CD4-positive, alpha-beta T cell (primary cell): ENCODE measurements at regions not wholly inside any gene's neighbourhood (a gene's known extent, or its start where the extent isn't known, plus 50 kb on each side); places are given as distances from the start of the nearest gene placed in this dataset.
"Not testable (repeated sequence)": the region's sequence is repeated elsewhere in the genome, so short reads cannot be mapped to it uniquely, and the experiment has no call there.

Experiments used
- ATAC-seq: fragments of 200-7000 bp; cut with Tn5 transposase; one replicate; pipeline ENCODE4 v1.10.0; 2022; ENCODE audit warnings: mild to moderate bottlenecking; ENCODE audit not compliant: poor library complexity
- CTCF ChIA-PET: fragments of 350-600 bp; sonication (Branson Sonifier 250); formaldehyde crosslinking; loops from one replicate; lab custom pipeline; 2021; ENCODE audit warnings: antibody characterized with exemption, inconsistent platforms; lab: Charles Lee
- POLR2A ChIA-PET: fragments of 350-600 bp; sonication (Branson Sonifier 250); formaldehyde crosslinking; loops from one replicate; lab custom pipeline; 2021; ENCODE audit warnings: antibody characterized with exemption, inconsistent platforms; lab: Charles Lee
- DNase-seq, 14 experiments: peaks; one replicate each; pipeline ENCODE4 v3.0.0-alpha.2; 2013 to 2020; ENCODE audit warnings: mixed read lengths in 2 of 14
- H3K27ac ChIP-seq, 2 donors: one replicate each; pipeline versions ENCODE4 v1.5.1 to v1.7.0; 2013; ENCODE audit warnings: low read length in 2 of 2, low read depth in 1 of 2, mild to moderate bottlenecking in 1 of 2
- H3K27me3 ChIP-seq, 2 experiments: 1 replicate in 1 of 2; 2 replicates in 1 of 2; pipeline versions ENCODE4 v1.6.1 to v1.7.0; 2013; ENCODE audit warnings: low read length in 2 of 2, control low read depth in 1 of 2, mild to moderate bottlenecking in 1 of 2, moderate library complexity in 1 of 2; ENCODE audit not compliant: insufficient read depth in 2 of 2, control insufficient read depth in 1 of 2
- H3K36me3 ChIP-seq: one replicate; pipeline ENCODE4 v1.6.1; 2013; ENCODE audit warnings: low read length, control low read depth; ENCODE audit not compliant: insufficient read depth
- H3K4me1 ChIP-seq: one replicate; pipeline ENCODE4 v1.6.1; 2013; ENCODE audit warnings: low read length, control low read depth; ENCODE audit not compliant: insufficient read depth
- H3K4me3 ChIP-seq: one replicate; pipeline ENCODE4 v1.5.1; 2013; ENCODE audit warnings: mild to moderate bottlenecking, low read length, moderate library complexity
- H3K9me3 ChIP-seq, 2 experiments: 1 replicate in 1 of 2; 2 replicates in 1 of 2; pipeline versions ENCODE4 v1.6.1 to v1.7.0; 2013; ENCODE audit warnings: low read length in 2 of 2, mild to moderate bottlenecking in 2 of 2, control low read depth in 1 of 2, moderate library complexity in 1 of 2; ENCODE audit not compliant: control insufficient read depth in 1 of 2, insufficient read depth in 1 of 2
- H3K27ac Mint-ChIP-seq: one replicate; pipeline ENCODE4 v1.8.0; 2020; ENCODE audit warnings: mixed read lengths
- H3K27me3 Mint-ChIP-seq: one replicate; pipeline ENCODE4 v1.8.0; 2021; ENCODE audit warnings: mixed read lengths
- H3K36me3 Mint-ChIP-seq: one replicate; pipeline ENCODE4 v1.8.0; 2021; ENCODE audit warnings: low read depth, mixed read lengths
- H3K4me1 Mint-ChIP-seq: one replicate; pipeline ENCODE4 v1.8.0; 2021; ENCODE audit warnings: low read depth, mixed read lengths
- H3K4me3 Mint-ChIP-seq: one replicate; pipeline ENCODE4 v1.8.0; 2020; ENCODE audit warnings: mild to moderate bottlenecking, mixed read lengths
- H3K9me3 Mint-ChIP-seq: one replicate; pipeline ENCODE4 v1.8.0; 2020; ENCODE audit warnings: mixed read lengths
- intact Hi-C, 2 experiments: fragments of 100-400 bp; cut with DNase I in 1 of 2; cut with micrococcal nuclease in 1 of 2; formaldehyde crosslinking; loops; one replicate each; pipeline versions ENCODE4 v1.15.1 to v1.9.0; 2023 to 2025; cut with DNase I, micrococcal nuclease
- TF ChIP-seq, protein P1 (sequence below): fragments of 200-600 bp; IDR thresholded peaks from one replicate; pipeline ENCODE4 v1.8.0; 2022; ENCODE audit warnings: antibody characterized with exemption, mild to moderate bottlenecking

DNA sequence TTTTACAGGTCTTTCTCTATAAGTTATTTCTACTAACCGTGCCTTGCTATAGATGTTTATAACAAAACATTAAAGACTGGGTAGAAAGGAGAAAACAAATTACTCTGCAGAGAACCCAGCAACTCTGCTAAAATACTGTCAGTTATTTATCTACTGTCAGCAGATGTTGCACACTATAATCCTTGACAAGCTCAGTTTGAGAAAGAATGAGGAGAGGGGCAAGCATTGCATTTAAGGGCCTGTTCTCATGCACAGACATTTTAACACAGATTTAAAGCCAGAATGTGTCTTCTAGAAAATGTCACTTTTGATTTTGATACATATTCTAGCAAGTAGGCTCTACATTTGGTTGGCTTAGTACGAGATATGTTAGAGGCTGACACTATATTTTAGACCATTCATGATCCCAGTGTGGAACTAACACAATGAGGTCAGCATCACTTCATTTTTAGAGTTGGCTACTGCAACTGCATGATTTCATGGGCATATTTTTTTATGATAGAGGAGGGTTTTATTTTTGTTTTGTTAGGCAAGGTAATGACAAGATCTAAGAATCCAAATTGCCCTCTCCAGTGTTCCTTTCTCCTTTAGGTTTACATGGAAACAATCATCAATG lies 516.4 kb downstream of the ZEB2 start:
- intact Hi-C loops = no loop called here
- H3K4me3 ChIP-seq = no peak overlapping the region
- no peaks in the 10 kb centered on the region for H3K27me3 ChIP-seq
- H3K4me3 Mint-ChIP-seq = no peak overlapping the region
- DNase-seq = no peak
- TF ChIP-seq, protein P1, sequence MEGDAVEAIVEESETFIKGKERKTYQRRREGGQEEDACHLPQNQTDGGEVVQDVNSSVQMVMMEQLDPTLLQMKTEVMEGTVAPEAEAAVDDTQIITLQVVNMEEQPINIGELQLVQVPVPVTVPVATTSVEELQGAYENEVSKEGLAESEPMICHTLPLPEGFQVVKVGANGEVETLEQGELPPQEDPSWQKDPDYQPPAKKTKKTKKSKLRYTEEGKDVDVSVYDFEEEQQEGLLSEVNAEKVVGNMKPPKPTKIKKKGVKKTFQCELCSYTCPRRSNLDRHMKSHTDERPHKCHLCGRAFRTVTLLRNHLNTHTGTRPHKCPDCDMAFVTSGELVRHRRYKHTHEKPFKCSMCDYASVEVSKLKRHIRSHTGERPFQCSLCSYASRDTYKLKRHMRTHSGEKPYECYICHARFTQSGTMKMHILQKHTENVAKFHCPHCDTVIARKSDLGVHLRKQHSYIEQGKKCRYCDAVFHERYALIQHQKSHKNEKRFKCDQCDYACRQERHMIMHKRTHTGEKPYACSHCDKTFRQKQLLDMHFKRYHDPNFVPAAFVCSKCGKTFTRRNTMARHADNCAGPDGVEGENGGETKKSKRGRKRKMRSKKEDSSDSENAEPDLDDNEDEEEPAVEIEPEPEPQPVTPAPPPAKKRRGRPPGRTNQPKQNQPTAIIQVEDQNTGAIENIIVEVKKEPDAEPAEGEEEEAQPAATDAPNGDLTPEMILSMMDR = no peak
- H3K27me3 Mint-ChIP-seq = no peaks in the 10 kb centered on the region
- CTCF ChIA-PET = no interaction called here
- H3K9me3 Mint-ChIP-seq = no peaks in the 10 kb centered on the region
- H3K4me1 ChIP-seq = no peaks in the 10 kb centered on the region
- no peak overlapping the region for H3K27ac ChIP-seq
- H3K36me3 Mint-ChIP-seq = no peaks in the 10 kb centered on the region
- H3K4me1 Mint-ChIP-seq = no peaks in the 10 kb centered on the region
- no peak overlapping the region for H3K27ac Mint-ChIP-seq
- H3K9me3 ChIP-seq = no peaks in the 10 kb centered on the region
- H3K36me3 ChIP-seq = no peaks in the 10 kb centered on the region
- no peak for ATAC-seq
- POLR2A ChIA-PET = no interaction called here

DNA sequence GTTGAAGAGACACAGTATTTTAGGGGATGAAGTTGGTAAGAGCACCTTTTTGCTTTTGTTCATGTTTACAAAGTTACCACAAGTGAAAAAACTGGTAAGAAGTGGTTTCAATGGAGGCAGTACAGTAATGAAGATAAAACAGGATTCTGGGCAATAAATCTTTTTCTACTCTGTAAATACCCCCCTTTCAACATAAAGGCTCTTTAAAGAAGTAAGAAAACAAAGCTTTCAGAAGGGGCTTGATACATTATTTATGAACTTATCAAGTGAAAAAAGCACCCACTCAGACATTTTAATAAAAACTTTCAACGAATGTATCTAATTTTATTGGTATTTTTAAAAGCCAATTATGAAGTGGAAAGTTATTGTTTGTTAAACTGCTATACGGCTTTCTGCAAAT lies 522.9 kb downstream of the ZEB2 start:
- no peak overlapping the region for H3K4me3 ChIP-seq
- ATAC-seq = no peak
- no peak overlapping the region for H3K4me3 Mint-ChIP-seq
- no peaks in the 10 kb centered on the region for H3K4me1 ChIP-seq
- H3K9me3 Mint-ChIP-seq = no peaks in the 10 kb centered on the region
- ChIA-PET POLR2A (no interaction called here), CTCF (interaction anchor here (1.7 kb wide), 1 partner anchor 36 kb away, joined by 3 read pairs; no protein-coding TSS in a partner anchor)
- no peaks in the 10 kb centered on the region for H3K36me3 ChIP-seq
- H3K27ac ChIP-seq = no peak overlapping the region
- intact Hi-C loops = no loop called here
- H3K36me3 Mint-ChIP-seq = no peaks in the 10 kb centered on the region
- H3K4me1 Mint-ChIP-seq = no peaks in the 10 kb centered on the region
- no peaks in the 10 kb centered on the region for H3K27me3 Mint-ChIP-seq
- TF ChIP-seq, protein P1 = no peak
- no peak for DNase-seq
- no peaks in the 10 kb centered on the region for H3K9me3 ChIP-seq
- H3K27me3 ChIP-seq = no peaks in the 10 kb centered on the region
- no peak overlapping the region for H3K27ac Mint-ChIP-seq

DNA sequence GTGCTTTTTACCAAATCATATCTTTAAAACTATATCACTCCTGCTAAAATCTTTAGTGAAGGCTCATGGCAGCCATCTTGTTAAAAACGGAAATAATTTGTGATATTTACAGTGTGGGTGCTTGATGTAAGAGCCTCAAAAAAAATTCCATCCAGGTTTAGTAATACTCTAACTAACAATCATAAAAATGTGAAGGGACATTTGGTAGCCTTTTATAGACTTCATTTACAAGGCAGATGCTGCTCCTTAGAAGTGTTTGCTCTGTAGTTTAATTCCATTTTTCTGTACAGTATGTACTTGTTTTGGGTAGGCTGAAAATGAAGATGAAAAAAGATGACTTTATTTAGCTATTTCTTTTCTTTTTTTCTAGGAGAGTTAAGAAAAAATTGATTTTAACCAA lies 525.0 kb downstream of the ZEB2 start:
- ATAC-seq (no peak), DNase-seq (no peak)
- Histone ChIP-seq H3K9me3 (no peaks in the 10 kb centered on the region), H3K4me1 (no peaks in the 10 kb centered on the region), H3K36me3 (no peaks in the 10 kb centered on the region), H3K4me3 (no peak overlapping the region), H3K27ac (no peak overlapping the region), H3K27me3 (no peaks in the 10 kb centered on the region)
- Mint-ChIP-seq H3K36me3 (no peaks in the 10 kb centered on the region), H3K4me3 (no peak overlapping the region), H3K4me1 (no peaks in the 10 kb centered on the region), H3K27me3 (no peaks in the 10 kb centered on the region), H3K27ac (no peak overlapping the region), H3K9me3 (peaks cover 6% of the 10 kb centered on the region)
- intact Hi-C loops = no loop called here
- CTCF ChIA-PET = no interaction called here
- TF ChIP-seq, protein P1 = no peak
- POLR2A ChIA-PET = no interaction called here

DNA sequence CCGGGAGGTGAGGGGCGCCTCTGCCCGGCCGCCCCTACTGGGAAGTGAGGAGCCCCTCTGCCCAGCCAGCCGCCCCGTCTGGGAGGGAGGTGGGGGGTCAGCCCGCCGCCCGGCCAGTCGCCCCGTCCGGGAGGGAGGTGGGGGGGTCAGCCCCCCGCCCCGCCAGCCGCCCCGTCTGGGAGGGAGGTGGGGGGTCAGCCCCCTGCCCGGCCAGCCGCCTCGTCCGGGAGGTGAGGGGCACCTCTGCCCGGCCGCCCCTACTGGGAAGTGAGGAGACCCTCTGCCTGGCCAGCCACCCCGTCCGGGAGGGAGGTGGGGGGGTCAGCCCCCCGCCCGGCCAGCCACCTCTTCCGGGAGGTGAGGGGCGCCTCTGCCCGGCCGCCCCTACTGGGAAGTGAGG lies 528.3 kb downstream of the ZEB2 start:
- H3K36me3 Mint-ChIP-seq, POLR2A ChIA-PET, intact Hi-C loops, H3K4me1 Mint-ChIP-seq, H3K36me3 ChIP-seq, DNase-seq, H3K27me3 Mint-ChIP-seq, ATAC-seq, H3K27ac ChIP-seq, H3K4me1 ChIP-seq, CTCF ChIA-PET, H3K27ac Mint-ChIP-seq, H3K4me3 ChIP-seq, H3K27me3 ChIP-seq, H3K4me3 Mint-ChIP-seq, H3K9me3 ChIP-seq, H3K9me3 Mint-ChIP-seq: not testable (repeated sequence)
